GM04503 (cell line): ENCODE measurements at regions not wholly inside any gene's neighbourhood (a gene's known extent, or its start where the extent isn't known, plus 50 kb on each side); places are given as distances from the start of the nearest gene placed in this dataset.
A peak's percentile ranks its signal among the peaks of the same experiment; 100 is the strongest.

Experiments used
- DNase-seq: peaks from one replicate; pipeline ENCODE4 v3.0.0-alpha.2; 2012; ENCODE audit warnings: low read depth

DNA sequence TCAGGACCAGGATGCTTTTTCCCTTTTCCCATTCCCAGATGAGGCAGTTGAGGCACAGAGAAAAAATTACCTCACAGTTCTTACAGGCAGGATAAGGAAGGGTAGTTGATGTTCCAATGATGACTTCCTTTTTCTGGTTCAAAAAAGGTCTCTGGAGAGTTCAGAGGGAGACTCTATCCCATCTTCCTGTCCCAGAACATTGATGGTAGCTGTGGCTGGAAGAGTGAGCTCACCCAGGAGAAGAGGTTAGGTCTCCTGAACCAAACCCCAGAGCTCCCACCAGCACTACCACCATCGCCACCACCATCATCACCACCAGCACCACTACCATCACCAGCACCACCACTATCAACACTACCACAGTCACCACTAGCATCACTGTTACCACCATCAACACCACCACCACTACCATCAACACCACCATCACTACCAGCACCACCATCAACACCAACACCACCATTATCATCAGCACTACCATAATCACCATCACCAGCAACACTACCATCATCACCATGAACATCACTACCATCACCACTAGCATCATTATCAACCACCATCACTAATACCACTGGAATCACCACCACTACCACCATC lies 105.5 kb upstream of the RUNX3 start:
- no peak for DNase-seq

DNA sequence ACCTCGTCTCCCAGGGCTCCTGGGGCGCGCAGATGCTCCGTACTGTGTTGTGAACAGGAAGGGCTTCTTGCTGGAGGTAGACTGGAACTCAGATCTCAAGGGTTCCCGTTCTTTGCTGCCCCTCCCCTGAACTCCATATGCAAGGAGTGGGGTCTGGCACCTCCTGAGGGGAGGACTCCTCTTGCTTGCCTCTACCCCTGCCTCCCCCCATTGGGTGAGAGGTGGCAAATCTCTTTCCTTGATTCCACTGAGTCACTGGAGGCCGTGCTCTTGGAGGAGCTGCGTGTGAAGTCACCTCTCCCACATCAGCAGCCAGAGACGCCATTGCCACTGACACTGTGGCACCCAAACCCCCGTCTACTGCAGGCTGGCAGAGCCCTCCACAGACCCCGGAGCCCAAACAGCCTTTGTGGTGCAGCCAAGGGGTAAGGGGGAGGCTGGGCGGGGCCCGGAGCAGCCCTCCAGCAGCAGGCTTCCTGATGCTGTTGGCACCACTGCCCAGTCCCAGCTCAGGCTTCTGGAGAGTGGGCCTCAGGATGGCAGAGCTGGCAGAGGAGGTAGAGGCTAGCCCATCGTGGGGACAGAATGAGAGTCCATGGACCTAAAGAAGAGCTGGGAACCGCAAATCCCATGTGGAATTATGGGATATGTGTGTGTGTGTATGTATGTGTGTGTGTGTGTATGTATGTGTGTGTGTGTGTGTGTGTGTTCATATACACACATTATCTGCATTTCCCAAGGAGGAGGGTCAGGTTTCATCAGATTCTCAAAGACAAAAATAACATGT lies 104.9 kb upstream of the RUNX3 start:
- no peak for DNase-seq

DNA sequence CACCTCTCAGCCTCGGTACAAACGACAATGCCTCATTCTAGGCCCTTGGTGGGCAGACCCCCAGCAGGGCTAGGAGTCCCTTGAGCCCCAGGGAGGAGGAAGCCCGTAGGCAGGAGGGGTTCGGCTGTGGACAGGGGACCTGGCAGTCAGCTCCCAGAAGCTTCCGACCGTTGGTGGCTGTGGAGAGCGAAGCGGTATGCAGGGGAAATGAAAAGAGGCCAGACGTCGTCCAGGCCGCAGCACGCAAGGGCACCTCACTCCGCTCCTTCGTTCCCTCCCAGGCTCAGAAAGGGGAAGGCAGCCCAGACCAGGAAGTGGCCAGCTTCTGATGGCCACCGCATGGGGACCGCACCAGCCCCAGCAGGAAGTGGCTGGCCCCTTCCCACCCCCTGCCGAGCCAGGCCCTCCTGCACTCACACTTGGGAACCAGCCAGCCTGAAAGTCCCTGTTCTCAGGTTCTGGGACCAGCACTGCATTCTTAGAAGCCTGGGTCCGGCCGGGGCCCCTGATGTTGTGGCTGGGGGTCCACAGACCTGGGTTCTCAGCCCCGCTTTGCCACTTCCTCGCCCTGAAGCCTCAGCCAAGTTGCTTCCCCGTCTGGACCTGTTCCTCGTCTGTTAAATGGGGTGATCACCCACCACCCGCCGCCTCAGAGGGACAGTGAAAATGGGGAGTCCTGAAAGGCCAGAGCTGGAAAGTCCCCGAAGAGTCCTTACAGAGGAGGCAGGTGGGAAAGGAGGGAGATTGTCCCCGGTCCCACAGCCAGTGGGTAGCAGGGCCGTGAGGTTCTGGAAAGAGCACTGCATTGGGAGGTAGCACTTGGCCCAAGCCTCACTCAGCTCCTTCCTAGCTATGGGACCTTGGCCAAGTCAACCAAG lies 104.0 kb upstream of the RUNX3 start:
- no peak for DNase-seq

DNA sequence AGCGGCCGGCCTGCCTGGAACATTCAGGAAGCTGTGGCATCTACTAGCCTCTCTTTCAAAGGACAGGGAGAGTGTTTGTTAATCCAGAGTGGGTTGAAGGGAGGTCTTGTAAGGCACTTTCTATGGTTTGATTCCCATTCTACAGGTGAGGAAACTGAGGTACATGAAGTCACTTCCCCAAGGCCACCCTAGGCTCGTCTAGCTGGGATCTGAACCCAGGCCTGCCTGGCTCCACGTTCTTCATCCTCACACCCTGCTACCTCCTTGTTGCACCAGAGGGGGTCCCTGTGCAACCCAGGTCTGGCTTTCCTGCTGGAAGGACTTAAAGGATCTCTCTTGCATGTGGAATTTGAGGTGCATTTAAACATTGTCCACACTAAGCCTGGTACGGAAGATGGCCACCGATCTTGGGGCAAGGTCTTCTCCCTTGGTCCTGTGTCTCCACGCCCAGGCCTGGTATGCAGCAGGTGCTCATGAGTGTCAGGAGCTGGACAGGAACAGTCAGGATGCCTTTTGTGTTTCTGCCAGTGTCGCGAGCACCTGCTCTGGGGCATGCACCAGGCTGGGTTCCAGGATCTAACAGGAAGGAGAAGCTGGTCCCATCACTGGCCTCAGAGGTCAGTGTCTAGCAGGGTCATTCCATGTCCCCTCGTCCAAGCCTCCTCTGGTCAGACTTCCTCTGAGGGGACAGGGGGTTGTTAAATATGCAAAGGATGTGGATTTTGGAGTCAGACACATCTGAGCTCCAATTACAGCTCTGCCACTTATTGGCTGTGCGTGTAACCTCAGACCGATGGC lies 103.2 kb upstream of the RUNX3 start:
- DNase-seq, result no peak

DNA sequence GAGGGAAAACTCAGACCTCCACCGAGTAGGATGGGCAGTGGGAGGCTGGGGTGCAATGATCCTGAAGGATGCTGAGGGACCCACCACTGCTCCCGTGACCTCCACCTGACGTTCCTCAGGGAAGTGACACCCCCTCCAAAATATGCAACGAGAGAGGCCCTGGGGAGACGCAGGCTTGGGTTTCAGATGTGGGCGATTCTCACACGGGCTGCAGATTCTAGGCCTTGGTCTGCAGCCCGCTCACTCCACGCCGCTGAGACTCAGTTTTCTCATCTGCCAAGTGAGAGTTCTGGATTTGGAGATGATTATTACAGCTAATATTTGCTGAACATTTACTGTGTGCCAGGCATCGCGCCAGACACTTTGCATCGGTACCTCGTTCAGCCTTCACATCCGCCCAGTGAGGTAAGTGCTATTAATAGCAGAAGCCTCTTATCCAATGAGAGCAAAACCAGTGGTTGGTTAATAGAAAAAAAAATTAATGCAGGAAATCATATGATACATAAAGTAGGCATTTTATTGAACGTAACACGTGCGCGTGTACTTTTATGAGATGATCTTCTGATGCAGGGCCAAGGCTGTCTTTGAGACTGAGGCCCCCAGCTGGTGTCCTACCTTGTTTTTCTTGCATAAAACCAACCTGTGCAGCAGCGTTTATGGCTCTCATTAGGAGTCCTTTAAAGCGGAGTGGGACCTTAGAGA lies 102.0 kb upstream of the RUNX3 start:
- DNase-seq, result no peak

DNA sequence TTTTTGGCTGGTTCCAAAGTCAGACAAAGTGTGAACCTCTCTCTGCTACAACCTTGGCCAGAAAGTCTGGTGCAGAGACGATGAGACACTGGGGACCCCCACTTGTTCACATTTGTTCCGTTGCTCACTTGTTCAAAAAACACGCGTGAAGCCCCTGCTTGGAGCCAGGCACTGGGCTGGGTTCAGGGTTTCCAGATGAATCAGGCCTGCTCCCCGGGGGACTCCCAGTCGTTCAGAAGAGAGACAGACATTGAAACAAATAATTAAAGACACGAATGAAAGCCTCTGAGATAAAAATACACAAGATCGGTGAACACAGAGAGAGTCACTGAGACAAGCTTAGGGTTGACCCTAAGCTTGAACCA lies 101.5 kb upstream of the RUNX3 start:
- no peak for DNase-seq

DNA sequence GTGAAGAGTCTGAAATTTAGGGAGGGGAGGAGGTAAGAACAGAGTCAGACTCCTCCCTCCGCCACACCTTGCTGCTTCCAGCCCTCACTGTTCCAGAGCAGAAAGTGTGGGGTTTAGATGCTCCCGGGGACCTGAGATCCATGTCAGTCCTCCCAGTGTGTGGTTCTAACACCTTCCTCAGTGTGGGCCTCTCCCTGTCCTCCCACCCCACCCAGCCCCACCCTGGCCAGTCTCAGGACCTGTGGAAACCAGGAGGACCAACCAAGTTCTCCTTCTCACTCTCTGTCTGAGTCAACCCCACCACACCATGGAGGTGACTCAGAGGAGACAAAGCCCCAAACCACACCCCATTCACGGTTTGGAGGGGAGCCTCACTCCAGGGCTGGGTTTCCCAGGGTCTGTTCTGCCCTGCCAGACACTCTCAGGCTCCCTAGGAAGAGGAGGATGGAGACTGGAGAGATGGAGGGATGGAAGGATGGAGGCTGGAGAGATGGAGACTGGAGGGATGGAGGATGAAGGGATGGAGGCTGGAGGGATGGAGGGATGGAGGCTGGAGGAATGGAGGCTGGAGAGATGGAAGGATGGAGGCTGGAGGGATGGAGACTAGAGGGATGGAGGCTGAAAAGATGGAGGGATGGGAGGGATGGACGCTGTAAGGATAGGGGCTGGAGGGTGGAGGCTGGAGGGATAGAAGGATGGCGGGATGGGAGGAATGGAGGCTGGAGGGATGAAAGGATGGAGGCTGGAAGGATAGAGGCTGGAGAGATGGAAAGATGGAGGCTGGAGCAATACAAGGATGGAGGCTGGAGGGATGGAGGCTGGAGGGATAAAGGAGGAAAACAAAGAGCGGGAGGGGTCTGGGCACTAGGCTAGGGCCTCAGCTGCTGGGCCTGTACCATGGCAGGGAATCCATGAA lies 100.9 kb upstream of the RUNX3 start:
- DNase-seq, result no peak

DNA sequence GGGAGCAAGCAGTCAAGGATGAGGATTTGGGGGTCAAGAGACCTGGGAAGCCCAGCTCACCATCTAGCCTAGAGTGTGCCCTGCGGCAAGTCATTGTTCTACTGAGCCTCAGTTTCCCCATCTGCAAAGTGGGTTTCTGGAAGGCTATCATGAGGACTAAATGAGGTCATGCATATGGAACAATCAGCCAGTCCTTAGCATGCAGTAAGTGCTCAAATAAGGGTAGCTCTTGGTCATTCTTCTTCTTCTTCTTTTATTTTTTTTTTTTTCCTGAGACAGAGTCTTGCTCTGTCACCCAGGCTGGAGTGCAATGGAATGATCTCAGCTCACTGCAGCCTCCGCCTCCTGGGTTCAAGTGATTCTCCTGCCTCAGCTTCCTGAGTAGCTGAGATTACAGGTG lies 99.9 kb upstream of the RUNX3 start:
- DNase-seq, result no peak

DNA sequence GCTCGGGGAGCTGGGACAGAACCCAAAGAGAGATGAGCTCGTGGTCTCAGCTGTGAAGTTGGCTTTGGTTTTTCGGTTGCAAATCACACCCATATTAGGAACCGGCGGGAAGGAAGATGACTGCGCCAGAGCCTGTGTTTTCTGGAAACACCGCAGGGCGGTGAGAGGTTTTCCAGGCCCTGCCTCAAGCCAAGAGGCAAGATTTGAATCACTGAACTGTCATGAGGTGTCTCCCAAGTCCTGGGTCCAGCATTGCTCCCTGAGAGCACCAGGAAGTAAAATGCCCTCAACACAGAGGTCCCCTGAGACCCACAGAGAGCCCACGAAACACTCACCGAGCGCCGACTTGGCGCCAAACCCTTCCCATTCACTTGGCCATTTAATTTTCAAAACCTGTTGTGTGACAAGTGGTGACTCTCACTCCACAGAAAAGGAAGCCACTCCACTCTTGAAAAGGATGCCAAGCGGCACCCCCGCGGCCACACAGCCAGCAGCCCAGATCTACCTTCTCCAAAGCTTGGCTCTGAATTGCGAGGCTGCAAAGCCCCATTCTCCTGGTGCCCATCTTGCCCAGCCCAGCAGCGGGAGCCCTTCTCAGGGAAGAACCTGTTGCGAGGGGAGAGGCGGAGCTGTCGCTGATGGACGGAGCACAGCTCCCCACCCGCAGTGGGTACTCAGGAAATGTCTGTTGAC lies 99.0 kb upstream of the RUNX3 start:
- DNase-seq, result no peak

DNA sequence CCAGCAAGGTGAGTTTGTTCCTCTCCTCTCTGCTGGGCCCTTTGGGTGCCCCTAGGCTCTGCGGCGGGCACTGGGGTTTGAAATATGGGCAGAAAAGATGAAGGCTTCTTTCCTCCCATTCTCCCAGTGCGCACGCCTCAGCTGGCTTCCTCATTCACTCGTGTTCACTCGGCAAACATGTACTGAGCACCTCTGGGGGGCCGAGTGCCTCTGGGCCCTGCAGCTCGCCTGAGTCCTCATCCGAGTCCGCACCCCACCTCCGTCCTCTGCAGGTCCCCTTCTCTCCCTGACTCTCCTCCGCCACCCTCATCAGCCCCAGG lies 98.5 kb upstream of the RUNX3 start:
- DNase-seq, result no peak

DNA sequence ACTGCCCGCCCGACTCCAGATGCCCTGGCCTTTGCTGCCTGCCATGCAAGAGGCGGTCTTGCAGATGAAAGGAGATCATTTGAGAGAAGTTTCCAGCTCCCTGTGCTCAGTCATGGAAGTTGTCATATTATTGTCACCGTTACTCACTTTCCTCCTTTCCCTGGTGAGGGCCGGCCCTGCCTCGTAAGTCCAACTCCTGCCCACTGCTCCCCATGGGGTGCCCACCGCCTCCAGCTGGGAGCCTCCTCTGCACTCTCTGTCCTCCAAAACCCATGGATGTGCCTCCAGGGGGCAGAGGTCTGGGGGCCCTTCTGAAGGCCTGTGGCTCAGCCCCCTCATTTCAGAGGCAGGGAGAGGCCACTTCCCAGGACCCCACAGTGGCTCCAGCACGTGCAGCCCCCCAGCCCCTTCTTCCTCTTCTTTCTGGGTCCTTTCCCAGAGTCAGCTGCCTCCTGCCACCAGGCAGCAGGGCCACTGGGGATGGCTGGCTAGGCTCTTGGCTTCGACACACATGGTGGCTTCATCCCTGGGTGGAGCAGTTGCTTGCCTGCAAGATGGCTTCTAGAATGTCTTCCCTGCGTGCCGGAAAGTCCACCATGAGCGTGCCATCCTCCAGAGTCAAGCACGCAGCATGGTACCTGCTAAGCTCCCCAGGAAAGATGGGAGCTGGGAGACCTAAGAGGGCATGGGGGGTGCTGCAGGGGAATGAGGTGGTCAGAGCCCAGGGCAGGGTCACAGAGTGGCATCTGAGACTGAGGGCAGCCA lies 97.9 kb upstream of the RUNX3 start:
- DNase-seq, result no peak

DNA sequence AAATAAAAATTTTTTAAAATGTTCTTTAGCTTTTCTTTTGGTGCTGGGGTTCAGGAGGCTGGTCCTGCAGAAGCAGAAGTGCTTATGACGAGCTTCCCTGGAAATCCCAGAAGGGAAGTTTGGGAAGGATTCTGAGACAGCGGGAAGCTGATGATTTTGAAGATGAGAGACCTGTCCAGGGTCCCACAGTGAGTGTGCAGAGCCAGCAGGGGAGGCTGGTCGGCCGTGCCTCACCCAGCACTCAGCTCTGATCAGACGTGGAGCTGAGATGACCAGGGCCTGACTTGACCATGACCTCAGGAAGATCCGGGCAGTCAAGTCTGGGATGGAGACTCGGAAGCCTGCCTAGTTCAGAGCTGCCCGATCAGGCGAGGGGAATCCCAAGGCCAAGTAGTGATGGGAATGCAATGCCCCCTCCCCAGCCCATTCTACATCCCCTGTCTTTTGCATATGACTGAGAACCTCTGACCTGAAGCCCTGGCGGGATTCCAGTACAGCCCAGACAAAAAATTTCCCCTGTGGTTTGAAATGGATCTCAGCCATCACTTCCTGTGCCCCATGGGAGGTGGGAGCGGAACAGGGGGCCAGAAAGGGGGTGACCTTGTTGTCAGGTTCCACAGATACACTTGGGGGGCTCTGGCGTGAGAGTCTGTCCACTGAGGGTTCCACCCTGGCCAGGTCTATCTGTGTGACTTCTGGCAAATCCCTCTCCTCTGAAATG lies 96.8 kb upstream of the RUNX3 start:
- no peak for DNase-seq

DNA sequence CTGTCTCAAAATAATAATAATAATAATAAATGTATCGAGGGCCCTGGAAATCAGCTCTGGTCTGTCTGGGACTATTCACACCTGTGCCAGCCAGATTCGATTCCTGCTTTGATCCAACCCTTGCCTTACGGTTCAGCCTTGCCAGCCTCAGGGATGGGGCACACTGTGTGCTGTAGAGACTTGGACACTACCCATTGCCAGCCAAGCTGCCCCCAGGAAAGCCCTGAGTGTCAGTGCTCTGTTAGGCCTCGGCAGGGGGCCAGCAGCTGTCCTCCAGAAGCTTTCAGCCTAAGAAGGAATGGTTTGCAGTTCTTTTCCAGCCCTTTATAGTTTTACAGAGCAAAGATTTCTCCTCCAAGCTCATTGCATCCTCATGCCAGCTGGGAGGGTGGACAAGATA lies 96.2 kb upstream of the RUNX3 start:
- DNase-seq, result no peak

DNA sequence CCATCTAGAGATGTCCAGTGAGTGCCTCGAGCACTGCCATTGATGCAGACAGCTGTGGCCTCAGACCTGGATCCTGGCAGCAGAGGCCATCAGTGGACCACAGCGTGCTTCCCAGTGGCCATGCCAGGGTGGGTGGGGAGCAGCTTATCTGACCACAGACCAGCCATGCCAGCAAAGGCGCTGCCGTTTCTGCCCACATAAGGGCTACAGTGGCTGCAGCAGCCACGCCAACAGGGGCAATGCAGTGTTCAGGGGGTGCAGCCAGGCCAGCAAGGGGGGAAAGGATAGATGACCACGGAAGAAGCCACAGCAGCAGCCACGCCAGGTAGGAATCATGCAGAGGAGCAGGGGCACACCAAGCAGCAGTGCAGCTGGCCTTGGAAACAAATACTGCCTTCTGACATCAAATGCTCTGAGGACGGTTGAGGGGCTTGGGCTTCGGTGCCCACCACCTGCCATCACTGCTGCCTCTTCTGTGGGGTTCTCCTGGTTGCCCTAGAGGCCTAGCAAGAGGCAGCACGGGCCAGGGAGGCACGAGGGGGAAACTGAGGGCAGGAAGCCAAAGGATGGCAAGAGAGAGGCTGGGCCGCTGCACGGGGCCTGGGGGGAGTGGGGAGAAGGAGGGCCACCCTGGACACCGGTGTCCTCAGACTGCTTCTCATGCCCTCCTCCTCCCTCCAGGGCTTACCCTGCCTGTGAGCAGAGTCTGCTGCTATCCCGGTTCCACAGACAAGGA lies 94.7 kb upstream of the RUNX3 start:
- no peak for DNase-seq

DNA sequence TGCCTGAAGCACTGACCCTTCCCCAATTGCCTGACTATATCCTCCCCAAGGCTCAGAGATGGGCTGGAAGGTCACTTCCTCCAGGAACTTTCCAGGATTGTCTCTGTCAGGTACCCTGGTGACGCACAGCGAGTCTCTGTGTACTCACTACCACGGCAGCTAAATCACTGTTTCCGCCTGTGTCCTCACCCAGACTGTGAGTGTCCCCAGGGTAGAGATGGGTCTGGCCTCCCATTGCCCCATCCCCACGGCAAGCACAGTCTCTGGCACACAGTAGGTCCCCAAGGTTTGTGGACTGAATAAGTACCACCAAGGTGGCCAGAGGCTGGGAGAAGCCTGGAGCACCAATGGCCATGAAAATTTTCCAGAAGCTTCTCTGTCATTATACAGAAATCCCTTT lies 93.8 kb upstream of the RUNX3 start:
- DNase-seq, result no peak

DNA sequence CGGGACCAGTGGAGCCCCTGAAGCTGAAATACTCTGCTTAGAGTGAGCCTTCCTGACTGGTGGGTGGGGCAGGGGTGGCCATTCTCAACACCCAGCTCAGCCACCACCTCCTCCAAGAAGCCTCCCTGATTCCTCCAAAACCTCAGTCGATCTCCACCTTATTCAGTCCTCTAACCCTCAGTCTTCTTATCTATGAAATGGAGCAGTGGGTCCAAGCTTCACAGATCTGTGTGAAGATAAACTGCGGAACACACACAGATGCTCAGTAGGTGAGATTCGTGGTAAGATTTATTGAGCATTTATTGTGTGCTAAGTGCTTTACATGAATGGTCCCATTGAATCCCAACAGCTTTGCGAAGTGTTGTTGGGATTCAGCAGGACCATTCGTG lies 93.1 kb upstream of the RUNX3 start:
- DNase-seq, result no peak

DNA sequence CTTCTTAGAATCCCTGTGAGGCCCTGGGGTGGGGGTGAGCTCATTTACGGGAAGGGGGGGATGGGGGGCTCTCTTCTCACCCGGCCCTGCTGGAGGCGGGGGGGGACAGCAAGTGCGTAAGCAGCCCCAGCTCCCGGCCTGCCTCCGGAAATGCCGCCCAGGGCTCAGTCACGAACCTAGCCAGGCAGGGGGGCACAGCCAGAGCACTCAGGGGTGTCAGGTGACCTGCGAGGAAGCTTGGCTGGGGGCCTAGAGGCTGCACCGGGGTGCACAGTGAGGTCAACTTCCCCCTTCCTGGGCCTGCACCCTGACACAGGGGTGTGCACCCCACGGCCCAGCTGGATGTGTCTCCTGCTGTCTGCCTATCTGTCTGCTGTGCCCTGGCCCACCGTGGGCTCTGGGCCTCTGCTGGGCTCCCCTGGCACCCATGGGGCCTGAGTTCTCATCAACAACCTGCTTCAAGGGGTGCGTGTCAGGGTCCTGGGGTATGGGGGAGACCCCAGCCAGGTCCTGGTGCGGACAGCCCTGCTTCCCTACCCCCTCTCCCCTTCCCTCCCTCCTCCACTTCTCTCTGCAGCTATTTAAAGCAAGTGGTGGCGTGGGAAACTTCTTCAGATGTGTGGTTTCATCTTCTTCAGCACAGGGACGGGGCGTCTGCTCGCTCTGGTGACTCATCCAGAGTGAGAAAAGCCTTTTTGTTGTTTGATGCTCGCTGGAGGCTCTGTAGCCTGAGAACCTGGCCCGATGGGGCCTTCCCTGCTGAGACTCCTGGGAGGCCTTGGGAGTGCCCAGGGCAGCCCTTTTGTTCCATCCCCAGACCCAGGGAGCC lies 92.5 kb upstream of the RUNX3 start:
- peak; percentile 88 for DNase-seq
